Activated T-cell treated with anti-CD3 and anti-CD28 coated beads, Interleukin-2, amount 50 U/mL, for 1 hour (primary cell): ENCODE measurements at regions not wholly inside any gene's neighbourhood (a gene's known extent, or its start where the extent isn't known, plus 50 kb on each side); places are given as distances from the start of the nearest gene placed in this dataset.

Experiments used
- DNase-seq: peaks from one replicate; pipeline ENCODE4 v3.0.0-alpha.2; 2020

DNA sequence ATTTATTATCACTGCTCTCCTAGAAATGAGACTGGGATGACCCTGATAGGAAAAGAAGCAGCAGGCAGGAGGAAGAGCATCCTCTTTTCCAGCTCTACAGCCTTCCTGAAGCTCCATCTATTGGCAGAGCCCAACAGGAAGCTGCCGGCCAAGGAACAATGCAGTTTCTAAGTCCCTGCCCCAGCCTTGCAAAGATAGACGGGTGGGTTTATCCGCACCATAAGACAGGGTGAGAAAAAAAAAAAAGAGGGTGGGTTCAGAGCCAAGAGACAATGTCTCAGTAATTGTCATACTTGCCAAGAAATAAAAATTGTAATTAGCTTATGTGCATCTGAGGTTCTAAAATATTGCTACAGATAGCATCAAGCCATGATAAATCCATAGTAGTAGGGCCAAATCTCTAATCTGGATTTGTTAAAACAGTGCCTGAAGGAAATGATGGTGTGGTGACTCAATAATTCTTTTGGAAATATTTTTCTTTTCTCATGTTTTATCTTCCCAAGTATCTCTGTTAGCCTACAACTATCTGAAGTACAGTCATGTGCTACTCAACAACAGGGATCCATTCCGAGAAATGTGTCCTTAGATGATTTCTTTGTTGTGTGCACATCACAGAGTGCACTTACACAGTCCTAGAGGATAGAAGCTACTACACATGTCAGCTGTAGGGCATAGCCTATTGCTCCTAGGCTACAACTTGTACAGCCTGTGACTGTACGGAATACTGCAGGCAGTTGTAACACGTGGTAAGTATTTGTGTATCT is 242.9 kb upstream of the CXCL12 start:
- no peak for DNase-seq

DNA sequence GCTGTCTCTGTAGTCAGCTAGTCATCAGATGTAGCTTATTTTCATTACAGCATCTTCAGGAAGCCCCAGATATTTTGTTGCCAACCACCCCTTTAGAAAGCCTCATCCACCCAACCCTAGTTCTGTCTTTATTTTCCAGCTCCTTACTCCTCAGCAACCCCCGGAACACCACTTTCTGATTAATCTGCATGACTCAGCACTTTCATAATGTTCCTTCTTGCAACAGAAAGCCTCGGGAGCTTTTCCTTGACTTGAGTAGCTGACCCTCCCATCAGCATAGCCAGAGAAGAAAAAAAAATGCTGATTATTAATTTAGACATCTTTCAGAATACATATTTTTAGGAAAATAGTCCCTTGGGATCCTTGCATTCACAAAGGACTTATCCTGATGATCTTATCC is 244.0 kb upstream of the CXCL12 start:
- no peak for DNase-seq

DNA sequence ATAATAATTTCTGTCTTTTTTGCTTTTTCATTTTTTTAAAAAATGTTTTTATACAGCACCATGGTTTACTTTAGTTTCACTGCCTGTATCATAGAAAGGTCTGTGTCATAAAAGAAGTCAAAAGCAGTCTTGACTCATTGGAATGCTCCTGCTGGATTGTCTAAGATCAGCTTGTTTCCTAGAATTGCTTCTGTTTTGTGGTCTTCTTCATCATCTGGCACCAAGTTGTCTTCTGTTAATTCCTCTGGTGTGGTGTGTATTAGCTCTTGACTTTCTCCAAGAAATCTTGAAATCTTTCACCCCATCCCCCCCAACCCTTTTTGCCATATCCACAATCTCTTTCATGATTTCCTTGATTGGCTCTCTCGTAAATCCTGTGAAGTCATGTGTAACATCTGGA is 250.3 kb upstream of the CXCL12 start:
- no peak for DNase-seq

DNA sequence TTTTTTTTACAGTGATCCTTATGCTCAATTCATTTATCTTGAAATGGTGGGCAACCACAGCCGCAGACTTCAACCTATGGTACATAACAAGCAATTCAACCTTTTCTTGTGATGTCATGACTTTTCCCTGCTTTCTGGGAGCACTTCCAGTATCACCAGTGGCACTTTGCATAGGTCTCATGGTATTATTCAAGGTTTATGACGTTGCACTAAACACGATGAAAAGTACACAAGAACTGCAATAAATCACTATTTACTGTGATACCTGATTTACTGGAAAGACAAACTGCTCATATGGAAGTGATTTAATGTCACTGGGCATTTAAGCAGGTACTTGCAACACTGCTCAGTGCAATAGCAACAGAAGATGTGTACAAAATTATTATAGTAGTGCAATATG is 251.7 kb upstream of the CXCL12 start:
- DNase-seq: no peak

DNA sequence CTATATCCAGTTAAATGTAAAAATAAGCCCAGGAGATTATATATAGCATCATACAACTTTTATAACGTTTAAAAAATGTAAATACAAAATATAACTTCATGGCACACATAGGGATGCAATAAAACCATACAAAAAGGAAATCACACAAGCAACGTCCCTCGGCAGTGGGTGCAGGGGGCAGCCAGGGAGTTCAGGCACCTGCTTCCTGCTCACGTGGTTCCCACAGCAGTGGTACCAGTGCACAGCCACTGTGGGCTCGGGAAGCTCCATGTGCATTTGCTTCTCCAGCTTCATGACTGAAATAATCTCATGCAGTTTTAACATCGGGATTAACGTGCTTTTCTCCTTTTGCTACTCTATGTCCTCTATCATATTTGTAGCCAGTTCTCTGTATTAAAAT is 255.5 kb upstream of the CXCL12 start:
- no peak for DNase-seq

DNA sequence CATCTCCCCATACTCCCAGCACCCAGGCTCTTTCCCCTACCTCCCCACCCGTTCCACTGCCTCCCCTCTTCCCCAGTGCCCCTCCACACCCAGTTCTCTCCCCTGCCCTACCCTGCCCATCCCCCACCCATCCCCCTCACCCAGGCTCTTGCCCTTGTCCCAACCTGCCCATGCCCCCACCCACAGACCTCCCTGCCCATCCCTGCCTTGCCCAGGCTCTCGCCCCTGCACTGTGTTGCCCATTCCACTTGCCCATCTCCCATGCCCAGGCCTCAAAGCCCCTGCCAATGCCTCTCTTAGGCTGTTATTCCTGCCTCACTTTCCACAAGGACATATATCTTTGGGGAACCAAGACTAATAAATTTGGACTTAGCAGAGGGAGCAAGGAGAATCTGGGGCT is 262.6 kb upstream of the CXCL12 start:
- DNase-seq: no peak

DNA sequence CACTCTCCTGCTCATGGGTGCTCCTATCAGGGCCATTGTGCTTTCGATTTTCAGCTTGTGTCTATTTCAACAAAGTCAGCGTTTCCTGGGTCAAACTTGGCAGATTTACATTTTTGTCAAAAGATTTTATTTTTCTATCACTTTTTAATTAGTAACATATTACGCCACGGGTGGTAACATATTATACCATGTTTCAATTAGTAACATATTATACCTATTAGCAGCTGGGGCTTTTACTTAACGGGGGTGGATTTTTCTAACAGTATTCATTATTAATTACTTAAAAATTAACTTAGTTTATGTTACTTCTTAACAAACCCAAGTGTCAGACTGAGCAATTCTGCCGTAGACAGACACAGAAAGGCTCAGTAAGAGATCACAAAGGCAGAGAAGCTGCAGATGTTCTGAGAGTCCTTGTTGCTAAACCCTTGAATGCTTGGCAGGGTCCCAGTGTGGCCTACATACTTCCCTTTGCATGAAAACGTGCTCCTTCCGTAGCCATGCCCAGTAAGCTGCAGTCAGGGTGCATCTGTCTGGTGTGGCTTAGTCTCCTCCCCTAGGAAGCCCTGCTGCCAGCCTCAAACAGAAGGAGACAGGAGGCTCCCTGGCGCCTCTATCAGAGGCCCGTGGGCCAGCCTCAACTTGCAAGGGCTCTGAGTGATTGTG is 263.1 kb upstream of the CXCL12 start:
- DNase-seq: no peak

DNA sequence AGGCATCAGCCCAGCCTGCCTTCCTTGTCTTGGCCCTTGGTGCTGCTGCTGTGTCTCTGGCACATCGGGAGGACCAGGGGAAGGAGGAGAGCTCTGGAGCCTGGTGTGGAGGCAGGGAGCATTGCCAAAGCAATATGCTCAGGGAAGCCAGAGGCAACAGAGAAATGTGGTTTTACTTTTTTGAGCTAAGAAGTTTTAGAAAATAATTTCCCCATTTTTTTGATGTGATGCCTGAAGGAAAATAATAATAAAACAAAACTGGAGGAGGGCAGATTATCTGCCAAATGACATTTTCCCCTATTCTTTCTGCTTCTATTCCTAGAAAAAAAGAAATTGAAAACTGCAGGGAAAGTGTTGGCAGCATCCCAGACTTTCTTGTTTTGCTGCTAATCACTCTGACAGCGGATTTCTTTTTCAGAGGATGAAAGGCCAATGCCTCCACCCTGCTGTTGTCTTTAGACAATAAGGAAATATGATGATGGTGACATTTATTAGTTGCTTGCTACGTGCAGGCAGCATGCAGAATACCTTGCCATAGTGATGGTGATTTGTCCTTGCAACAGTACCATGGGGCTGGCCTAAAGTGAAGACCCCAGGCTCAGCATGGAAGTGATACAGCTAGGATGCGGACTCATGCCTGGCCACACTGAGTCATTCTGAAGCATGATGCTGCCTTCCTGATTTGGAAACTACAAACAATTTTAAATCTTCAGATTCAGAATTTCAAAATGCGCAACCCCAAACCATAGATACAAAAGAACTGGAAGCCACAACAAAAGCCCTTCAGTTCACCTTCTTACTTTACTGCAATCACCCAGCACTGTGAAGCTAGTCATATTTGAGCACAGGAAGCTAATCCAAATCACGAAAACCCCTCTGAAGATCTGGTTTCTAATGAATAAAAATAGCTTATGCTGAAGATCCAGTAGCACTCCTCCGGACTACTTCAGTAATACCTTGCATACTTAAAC is 260.2 kb upstream of the TMEM72 start:
- DNase-seq: no peak

DNA sequence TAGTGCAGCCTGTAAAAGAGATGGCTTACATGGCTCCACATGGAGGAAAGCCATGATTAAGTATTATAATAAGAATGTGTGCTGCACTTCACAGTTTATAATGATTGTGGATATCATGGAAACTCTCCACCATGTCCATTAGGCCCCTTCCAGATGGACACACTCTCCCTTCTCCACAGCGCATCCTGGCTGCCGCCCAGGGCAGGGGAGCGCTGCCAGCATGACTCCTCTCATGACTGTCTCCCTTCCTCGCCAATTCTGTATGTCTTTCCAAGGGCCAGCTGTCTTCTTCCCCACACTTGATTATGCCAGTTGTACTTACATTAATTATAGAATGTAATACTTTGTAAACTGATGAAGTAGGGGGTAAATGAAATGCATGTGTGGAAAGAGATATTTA is 259.3 kb upstream of the TMEM72 start:
- no peak for DNase-seq

DNA sequence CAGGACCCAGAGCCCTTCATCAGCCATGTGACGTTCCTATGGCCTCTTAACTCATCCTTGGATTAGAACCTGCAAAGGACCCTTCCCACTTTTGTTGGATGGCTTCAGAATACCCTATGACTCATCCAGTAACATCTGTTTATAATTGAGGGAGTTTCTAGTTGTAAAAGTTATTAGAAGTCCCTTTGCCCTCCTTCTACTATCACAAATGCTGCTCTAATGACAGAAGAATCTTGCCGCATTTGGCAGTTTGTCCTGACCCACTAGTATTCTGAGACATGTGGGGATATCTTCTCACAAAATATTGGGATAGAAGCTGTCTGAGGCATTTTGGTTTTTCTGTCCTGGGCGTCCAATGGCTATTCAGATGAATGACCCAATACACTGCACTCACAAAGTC is 251.8 kb upstream of the TMEM72 start:
- no peak for DNase-seq

DNA sequence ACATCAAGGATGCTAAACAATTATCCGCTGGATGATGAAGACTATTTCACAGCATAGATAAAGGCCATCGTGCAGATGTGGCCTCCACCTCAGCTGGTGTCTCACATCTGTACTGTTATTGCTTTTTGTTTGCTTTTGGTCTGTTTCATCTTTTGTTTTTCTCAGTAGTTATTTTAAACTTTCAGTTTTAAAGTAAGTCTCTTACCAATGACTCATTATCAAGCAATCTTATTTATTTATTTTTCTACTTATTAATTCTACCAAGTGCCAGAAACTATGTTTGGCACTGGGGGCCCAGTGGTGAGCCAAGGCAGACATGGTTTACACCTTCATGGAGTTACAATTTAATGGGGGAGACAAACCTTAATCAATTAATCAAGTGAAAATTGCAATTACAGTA is 250.9 kb upstream of the TMEM72 start:
- no peak for DNase-seq

DNA sequence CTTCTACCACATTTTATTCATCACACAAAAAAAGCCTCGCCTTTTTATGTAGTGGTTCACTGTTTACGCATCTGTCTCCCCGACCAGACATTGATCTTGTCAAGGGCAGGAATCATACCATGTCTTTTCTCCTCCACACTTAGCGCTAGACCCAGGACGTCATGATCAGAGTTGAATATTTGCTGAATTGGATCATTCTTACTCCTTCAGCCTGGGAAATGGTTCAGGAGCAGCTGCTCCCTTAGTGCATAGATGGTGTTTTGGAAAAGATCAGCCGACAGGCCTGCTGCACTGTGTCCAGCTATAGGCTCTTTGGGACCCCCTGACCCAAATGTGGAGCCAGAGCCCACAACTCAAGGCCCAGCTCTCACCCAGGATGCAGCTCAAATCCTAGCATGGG is 249.1 kb upstream of the TMEM72 start:
- no peak for DNase-seq

DNA sequence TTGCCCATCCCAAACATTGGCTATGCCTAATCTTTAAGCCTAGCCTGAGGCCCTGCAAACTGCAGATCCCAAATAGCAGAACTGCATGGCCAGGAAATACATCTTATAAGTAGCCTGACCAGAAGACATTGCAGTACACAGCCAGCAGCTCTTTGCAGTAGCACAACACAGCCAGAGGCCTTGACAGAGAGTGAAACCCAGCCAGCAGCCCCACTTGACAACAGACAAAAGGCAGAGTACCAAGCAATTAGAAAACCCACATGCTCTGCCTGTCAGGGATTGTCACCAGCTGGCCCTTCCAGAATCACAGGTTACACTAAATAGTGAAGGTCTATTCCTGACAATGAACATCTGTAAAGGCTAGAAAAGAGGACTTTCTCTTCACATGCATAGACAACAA is 242.8 kb upstream of the TMEM72 start:
- DNase-seq: no peak

DNA sequence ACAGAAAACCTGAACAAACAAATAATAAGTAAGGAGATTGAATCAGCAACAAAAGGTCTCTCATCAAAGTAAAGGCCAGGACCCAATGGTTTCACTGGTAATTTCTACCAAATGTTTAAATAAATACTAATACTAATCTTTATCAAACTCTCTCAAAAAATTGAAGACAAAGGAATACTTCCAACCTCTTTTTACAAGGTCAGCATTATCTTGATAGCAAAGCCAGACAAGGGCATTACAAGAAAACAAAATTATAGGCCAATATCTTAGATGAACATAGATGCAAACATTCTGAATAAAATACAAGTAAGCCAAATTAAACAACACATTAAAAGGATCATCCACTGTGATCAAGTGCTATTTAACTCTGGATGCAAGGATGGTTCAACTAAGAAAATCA is 239.8 kb upstream of the TMEM72 start:
- DNase-seq: no peak

DNA sequence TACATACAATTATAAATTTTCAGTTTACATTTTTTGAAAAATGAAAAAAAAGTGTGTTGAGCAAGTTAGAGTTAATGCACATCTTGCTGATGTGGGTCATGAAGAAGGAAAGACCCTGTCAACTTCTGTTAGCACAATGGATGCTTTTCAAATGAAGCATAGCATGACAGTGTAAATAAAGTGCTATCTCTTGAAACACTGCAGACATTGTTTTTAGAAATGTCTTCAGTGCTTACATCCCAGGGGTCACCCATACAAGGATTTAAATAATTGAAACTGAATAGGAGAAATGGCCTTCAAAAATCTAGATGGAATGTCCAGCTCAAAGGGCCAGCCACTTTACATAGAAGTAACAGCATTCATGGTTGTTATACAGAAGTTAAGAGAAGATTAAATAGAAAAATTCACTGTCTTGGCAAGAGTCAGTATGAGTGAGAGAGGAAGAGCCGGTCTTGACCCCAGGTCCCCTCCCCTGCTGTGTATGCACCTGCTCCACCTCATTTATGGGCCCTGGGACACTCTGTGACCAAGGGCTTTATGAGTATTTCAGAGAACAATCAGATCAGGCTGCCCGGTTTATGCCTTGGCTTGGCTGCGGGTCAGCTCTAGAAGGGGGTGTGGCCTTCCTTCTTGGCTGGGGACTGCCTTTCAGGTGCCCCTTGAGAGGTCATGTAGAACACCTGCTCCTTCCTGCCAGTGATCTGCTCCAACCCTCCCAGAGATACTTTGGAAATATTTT is 237.7 kb upstream of the TMEM72 start:
- no peak for DNase-seq

DNA sequence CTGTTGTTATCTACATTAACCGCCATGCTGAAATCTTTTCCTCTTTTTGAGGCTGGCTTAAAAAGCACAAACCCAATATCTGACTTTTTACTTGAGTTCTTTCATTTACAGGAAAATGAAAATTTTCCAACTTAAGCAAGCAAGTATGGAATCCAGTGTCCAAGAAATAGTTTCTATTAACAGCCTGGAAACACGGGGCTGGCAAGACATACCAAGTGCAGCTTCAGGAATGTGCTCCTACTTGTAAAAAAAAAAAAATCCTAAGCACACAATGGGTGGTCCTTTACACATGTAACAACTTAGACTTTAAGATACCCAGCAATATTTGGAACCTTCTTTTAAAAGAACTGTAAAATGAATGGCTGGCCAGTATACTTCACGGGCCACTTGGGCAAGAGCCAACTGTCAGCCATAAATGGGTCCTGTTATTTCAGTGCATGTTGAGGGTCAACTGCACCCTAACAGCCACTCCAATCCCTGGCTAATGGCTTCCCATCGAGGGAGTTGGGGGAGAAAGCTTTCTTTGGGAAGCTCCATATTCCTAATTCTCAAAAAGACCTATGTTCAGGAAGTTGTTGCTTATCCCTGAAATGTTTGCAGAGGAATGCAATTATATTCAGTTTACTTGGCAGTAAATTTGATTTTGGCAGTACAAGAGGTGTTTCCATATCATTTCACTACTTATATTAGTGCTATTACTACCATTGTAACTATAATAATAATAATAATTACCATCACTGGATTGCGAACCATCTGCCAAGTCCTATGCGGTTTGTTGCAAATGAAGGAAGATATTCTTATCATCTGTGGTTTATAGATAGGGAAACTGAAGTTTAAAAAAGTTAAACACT is 236.4 kb upstream of the TMEM72 start:
- no peak for DNase-seq

DNA sequence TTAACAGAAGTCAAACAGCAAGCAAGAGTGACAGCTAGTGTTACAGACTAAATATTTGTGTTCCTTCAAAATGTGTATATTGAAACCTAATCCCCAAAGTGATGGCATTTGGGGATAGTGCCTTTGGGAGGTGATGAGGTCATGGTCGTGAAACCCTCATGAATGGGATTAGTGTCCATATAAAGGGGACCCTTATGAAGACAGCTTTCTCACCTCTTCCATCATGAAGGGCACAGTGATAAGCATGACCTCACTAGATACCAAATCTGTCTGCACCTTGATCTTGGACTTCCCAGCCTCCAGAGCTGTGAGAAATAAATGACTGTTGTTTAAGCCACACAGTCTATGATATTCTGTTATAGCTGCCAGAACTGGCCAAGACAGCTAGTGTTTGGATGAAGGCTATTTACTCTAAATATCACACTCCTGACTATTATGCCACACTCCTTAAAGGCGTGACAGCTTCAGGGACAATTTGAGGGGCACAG is 235.7 kb upstream of the TMEM72 start:
- DNase-seq: no peak

DNA sequence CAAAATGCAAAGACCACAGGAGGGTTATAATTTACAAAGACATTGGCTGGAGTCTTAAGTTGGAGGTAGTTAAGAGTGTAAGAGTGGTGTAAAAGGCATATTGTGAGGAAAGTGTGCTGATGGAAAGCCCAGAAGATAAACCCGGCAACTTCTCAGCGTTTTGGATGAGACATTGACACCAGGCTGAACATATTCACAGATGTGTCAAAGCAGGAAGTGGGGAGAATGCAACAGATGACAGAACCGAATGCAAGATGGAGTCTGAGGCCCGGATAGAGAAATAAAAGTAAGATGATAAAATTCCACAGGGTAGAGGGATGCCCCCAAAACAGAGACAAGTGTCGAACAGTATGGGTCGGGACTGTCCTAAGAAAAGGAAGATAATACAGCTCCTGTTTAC is 230.4 kb upstream of the TMEM72 start:
- DNase-seq: no peak

DNA sequence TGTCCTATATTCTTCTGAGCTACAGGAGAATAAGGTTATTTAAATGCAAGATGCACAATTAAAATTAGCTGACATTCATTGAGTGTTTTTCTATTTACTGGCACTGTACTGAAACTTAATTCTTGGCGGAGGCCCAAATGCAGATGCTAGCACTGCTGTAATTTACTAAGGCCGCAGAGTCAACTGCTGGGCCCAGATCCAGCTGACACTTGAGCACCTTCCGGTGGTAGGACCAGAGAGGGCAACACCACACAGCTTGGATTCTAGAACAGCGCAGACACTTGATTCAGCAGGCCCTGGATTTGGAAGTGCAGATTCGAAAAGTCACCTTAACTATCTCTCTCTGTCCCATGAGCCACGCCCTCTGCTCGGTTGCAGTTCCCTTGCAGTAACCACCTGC is 228.6 kb upstream of the TMEM72 start:
- no peak for DNase-seq

DNA sequence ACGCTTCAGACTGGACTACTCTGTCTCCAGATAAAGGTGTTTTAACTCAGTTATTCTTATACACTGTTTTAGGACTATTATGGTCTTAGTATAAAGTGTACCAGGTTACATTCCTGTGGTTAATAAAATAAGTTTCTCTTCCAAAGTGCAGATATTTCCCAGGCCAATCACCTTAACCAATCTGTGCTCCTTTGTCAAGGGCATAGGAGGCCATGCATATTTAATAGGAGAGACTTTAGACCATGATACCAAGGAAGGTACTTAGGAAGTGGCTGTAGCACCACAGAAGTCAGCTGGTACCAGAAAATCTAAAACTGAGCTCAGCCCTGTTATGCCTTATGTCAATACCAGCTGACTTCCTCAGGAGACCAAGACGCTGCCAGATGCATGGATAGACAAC is 226.5 kb upstream of the TMEM72 start:
- no peak for DNase-seq

DNA sequence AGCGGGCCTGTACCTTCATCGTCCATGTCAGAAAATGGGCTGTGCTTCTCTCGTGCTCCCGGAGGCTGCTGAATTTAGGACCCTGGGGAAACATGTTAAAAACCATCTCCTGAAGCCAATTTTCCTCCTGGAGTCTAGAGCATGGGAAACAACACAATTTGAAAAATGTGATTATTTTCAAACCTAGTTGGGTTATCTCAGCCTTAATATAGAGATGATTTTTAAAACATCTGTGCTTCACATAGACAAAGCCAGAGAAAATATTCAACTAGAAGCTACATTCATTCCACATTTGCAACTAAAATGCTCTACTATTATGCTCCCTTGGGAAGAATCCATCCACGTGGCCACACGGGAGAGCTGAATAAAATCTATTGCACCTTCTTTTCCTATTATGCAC is 225.9 kb upstream of the TMEM72 start:
- no peak for DNase-seq

DNA sequence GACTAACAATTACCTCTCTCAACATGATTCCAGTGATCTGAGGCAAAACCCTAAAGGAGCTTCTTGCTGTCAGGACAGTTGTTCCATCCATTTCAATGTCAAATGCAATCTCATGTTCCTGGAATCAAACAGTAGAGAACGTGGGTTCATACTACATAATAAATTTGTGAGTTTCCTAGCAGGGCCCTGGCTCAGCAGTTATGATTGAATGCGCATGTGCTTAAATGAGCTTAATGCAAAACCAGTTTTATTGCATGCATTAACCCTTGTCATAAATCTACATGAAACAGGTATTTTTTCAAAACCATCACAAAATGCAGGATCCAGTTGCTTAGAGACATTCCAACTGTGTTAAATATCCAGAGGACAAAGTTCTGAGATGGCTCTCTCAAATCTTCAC is 225.4 kb upstream of the TMEM72 start:
- no peak for DNase-seq
